ENCODE measurements at regions not wholly inside any gene's neighbourhood (a gene's known extent, or its start where the extent isn't known, plus 50 kb on each side); places are given as distances from the start of the nearest gene placed in this dataset.

- no peak for DNase-seq (ENCODE audit: low spot score)
Measured at GRCh38 chr5:54852007-54852406, 133.4 kb downstream of the ESM1 start.

- DNase-seq (ENCODE audit: low spot score) = no peak
Measured at GRCh38 chr5:54851449-54851848, 133.9 kb downstream of the ESM1 start.

DNA sequence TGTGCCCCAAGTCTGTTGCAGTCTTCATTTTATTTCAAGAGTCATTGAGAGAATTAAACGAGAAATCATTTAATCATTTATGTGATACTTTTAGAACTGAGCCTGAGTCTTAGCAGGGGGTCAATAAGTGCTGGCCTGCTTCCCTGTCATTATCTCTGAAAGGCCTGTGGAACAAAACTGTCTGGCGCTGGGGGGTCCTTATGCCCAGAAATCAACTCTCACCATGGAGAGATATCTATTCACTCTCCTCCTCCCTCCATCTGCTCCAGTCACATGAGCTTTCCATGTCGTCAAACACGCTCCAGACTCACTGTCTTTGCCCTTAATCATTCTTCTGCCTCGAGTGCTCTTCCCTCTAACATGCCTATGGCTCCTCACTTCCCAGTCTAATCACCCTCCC is 136.8 kb downstream of the ESM1 start:
- no peak for DNase-seq (ENCODE audit: low spot score)

GRCh38 chr5:54845567-54845941 is 139.8 kb downstream of the ESM1 start:
- DNase-seq (ENCODE audit: low spot score) = peak; percentile 25

GRCh38 chr5:54844905-54845566 is 140.4 kb downstream of the ESM1 start:
- peak; percentile 27 for DNase-seq (ENCODE audit: low spot score)

DNA sequence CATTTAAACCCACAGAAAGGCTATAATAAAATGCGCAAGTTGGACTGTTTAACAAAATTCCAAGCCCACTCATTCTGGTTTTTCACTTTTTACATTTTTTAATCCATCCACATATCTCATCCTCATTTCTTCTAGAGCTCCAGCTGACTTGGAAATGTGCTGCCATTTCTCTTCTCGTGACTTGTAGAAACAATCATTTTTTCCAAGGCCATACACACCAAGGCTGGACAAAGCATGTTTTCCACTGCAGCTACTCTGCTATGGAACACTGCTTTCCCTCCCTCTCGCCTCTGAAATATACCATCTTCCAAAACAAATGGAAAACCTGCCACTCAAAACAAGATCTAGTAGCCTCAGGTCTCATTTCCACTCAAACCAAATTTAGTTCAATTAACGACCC is 141.1 kb downstream of the ESM1 start:
- DNase-seq (ENCODE audit: low spot score) = no peak

DNA sequence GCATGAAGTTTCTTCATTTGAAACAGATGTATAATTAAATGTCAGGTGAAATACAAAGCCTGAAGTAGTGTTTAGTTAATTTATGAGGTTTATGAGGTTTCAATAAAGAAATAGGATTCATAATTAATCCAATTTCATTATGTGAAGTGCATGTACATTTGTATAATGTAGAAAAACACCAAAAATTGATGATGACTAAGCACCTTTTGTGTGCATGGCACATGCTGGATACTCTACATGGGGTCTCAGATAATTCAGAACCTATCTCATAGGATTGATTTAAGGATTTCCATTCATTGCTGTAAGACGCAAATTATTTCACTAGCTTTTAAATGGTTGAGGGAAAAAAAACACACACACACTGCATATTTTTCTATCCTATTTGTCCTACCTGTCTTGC is 143.9 kb downstream of the ESM1 start:
- DNase-seq (ENCODE audit: low spot score) = no peak

DNA sequence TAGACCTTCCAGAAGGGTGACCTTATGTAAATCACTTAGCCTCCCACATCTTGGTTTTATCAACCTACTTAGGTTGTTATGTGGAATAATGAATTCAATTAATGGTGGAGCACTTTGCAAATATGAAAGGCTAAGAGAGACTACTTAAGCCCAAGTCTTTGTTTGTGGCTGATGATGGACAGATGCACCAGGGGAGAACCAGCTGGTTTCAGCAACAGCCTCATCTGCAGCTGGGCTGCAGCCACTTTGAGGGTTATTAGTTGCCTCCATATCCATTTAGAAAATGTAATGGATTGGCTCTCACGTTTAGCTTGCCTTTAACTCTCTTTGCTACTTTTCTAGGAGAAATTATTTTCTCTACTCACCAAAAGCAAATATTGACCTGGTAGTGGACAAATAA is 146.6 kb downstream of the ESM1 start:
- no peak for DNase-seq (ENCODE audit: low spot score)

GRCh38 chr5:54837981-54838380 is 147.4 kb downstream of the ESM1 start:
- DNase-seq (ENCODE audit: low spot score) = no peak

DNA sequence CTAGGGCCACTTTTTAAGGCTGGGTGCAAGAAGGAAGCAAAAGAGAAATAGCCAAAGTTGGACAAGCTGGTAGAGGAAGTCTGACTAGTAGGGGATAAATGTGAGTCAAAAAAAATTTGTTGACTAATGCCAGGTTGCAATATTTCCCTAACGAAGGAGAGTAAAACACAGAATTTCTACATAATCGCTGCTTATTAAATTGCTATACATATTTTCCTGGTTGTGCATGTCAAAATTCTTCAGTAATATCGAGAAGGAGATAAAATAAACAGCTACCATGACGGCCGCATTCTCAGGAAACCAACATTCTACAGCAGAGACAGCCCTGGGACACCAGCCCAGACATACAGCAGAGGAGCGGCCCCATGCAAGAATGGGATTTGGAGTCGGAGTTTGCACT is 148.3 kb downstream of the ESM1 start:
- DNase-seq (ENCODE audit: low spot score) = no peak

DNA sequence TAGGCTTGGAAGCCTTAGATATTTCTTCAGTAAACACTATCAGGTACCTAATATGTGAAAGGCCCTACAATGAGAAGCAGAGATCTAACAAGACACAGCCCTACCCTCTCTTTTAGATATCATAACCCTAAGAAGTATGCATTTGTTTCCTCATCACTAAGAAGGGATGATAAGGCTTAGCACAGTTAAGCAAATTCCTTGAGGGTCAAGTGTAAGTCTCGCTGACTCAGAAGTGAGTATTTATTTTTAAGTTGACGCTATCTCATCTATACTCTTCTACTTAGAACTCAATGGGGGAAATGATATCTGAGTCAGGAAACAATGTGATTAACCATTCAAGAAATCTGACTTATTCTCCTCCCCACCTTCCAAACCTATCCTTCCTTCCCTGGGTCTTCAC is 149.7 kb downstream of the ESM1 start:
- peak; percentile 32 for DNase-seq (ENCODE audit: low spot score)

DNA sequence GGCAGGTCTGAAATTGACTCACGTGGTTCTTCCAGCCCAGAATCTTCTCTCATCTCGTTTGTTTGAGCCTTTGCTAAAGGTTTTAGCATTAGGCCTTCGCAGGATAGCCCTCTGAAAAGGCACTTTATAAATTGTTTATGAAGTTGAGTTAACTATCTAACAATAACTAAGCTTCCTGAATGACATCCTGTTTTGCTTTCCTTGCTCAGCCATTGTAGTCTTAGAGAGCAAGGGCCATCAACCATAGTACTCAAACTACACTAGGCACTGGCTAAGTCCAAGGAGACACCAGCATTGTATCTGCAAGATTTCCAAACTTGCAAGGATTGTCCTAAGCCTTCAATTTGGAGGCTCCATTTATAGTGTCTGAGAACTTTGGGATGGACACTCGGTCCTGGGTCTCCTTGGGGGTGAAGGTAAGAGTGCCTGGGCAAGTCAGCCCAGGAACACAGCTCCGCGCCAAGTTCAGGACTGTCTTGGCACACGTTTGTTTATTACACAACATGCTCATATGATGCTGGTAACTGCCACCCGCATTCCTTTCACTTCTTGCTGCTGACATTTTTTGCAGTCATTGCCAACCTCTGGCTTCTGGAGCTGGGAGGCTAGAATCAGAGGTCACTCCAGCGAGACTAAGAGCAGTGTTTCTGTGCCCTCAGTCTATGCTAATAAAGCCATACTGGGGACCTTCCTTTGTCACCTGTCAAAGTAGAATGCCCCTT is 151.1 kb downstream of the ESM1 start:
- DNase-seq (ENCODE audit: low spot score) = no peak

DNA sequence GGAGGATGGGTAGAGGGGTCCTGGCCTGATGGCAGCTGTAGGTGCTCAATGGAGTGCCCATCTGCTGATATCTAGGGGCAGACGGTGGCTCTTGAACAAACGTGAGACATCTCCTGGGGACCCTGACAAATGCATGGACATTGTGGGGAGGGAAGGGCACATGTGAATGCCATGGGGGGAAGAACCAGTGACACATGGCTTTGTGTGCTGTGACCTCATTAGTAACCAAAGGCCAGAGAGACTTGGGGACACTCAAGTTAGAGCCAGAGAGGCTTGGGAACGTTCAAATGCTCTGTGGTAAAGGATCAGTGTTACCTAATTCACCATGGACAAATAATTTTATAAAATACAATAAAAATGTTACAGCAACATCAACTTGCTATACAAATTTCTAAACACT is 151.8 kb downstream of the ESM1 start:
- DNase-seq (ENCODE audit: low spot score) = no peak

GRCh38 chr5:54832858-54833257 is 152.5 kb downstream of the ESM1 start:
- no peak for DNase-seq (ENCODE audit: low spot score)

GRCh38 chr5:54832045-54832444 is 153.3 kb downstream of the ESM1 start:
- DNase-seq (ENCODE audit: low spot score) = no peak

- no peak for DNase-seq (ENCODE audit: low spot score)
Measured at GRCh38 chr5:54831233-54831632, 154.2 kb downstream of the ESM1 start.

DNA sequence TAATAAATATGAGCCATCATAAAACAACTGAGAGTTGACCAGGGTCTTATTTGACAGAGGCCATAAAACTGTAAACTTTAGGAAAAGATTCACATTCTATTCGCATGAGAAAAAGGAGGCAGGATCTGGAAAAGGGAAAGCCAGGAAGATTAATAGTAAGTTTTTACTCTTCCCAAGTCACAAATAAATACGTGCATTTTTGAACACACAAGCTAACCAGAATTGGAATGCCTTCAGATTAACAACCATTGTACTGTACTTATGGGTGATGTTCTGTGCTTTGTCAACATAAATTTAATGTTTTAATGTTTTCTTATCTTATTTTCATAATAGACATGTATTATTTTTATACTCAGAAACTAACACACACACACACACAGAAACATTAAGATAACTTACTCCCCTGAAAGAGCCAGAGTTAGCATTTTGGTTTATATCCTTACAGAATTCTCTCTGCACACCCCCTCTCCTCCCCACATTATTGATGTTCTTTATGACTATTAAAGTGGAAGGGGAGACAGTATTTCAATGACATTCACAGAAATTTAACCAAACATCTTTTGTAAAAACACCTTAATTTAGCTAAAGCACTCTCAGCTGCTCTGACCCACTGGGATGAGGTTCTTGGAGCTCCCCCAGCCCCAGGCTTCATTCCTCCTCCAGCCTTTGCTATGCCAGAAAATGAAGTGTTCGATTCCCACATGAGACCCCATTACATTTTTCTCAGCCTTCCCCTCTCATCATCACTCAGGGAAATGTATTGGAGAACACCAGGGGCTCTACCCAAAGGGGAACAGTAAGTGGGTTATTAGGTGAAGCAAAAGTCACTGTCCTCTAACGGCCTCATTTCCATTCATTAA is 155.5 kb downstream of the ESM1 start:
- DNase-seq (ENCODE audit: low spot score) = no peak

- no peak for DNase-seq (ENCODE audit: low spot score)
Measured at GRCh38 chr5:54829102-54829501, 156.3 kb downstream of the ESM1 start.

DNA sequence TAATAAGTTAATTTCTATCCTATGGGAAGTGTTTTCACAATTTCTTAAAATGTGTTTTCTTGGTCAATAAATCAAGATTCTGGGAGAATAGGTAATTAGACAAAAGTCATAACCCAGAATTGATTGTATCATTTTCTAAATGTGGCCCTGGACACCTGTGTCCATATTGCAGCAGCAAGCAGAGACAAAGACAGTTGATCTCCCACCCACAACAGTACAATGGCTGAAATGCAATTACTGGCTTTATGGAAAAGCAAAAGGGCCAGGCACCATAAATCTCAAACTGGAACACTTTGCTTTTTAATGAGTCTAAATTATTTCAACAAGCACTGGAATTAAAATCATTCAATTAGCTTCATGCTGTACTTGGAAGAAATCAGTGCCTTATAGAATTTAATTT is 157.2 kb downstream of the ESM1 start:
- DNase-seq (ENCODE audit: low spot score) = no peak

- DNase-seq (ENCODE audit: low spot score) = no peak
Measured at GRCh38 chr5:54825005-54825404, 160.4 kb downstream of the ESM1 start.

DNA sequence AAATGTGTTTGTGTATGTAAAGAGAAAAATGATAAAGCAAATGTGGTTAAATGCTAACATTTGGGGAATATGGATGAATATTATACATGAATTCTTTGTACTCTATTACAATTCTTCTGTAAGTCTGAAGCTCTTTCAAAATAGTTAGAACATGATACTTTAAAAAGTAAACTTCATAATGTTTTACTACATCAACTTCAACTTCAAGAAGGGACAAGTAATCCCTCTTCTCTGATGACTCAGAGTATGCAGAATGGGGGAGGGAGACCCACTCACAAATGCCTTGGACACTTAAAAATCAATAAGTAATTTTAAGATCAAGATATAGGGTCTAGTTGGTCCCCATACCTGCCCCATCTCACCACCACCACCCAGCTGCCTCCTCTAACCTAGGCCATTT is 162.4 kb downstream of the ESM1 start:
- DNase-seq (ENCODE audit: low spot score) = no peak

GRCh38 chr5:54822324-54822687 is 163.1 kb downstream of the ESM1 start:
- DNase-seq (ENCODE audit: low spot score) = no peak
